Panc1 (cell line): ENCODE measurements at regions not wholly inside any gene's neighbourhood (a gene's known extent, or its start where the extent isn't known, plus 50 kb on each side); places are given as distances from the start of the nearest gene placed in this dataset.

Experiments used
- POLR2AphosphoS5 ChIP-seq: IDR thresholded peaks from 2 replicates; pipeline ENCODE4 v1.6.1; 2012; ENCODE audit warnings: mild to moderate bottlenecking, low read depth, low read length, moderate library complexity
- REST ChIP-seq, 2 experiments: IDR thresholded peaks; 2 replicates each; pipeline ENCODE4 v1.6.1; 2011 to 2012; ENCODE audit warnings: low read depth in 2 of 2, control low read depth in 1 of 2, low read length in 1 of 2, mild to moderate bottlenecking in 1 of 2, moderate library complexity in 1 of 2; ENCODE audit not compliant: insufficient read depth in 1 of 2
- TCF7L2 ChIP-seq: IDR thresholded peaks from 2 replicates; pipeline ENCODE4 v1.6.1; 2011; ENCODE audit warnings: mild to moderate bottlenecking, low read depth, low read length, inconsistent platforms
- TF ChIP-seq, protein P1 (sequence below): fragments of 450-650 bp; IDR thresholded peaks from 2 replicates; pipeline ENCODE4 v1.5.1; 2017; ENCODE audit warnings: mild to moderate bottlenecking

DNA sequence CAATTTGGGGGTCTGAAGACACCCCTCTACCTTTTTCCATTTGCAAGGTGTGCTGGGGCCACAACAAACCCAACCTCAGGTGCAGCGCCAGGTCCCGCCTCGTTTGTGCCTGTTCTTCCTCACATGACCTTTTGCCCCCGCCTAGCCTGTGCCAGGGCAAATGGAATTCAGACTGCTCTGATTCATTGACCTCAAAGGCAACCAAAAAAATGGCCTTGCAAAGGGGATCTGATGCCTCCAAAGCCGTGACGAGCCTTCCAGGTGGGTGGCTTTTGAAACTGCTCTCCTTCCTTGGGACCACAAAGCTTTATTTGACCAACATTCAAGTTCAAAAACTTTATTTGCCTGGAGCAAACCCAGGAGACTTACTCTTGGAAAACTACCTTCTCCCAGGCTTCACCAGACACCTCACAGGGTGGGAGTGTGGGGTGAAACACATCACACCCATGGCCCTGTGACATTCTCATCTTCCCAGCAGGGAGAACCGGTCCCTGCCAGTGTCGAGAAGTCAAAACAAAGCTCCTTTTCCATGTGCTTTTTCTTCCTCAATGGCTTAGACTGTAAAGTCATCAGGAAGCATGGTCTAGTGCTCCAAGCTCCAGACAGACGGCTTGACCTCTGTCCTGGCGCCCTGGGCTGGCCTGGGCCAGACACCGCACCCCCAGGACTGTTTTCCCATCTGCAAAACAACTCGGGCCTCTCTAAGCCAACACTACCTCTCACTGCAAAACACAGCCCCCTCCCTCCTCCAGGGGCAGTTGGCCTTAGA lies 103.9 kb upstream of the HES1 start:
- TF ChIP-seq, protein P1, sequence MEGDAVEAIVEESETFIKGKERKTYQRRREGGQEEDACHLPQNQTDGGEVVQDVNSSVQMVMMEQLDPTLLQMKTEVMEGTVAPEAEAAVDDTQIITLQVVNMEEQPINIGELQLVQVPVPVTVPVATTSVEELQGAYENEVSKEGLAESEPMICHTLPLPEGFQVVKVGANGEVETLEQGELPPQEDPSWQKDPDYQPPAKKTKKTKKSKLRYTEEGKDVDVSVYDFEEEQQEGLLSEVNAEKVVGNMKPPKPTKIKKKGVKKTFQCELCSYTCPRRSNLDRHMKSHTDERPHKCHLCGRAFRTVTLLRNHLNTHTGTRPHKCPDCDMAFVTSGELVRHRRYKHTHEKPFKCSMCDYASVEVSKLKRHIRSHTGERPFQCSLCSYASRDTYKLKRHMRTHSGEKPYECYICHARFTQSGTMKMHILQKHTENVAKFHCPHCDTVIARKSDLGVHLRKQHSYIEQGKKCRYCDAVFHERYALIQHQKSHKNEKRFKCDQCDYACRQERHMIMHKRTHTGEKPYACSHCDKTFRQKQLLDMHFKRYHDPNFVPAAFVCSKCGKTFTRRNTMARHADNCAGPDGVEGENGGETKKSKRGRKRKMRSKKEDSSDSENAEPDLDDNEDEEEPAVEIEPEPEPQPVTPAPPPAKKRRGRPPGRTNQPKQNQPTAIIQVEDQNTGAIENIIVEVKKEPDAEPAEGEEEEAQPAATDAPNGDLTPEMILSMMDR: no peak
- no peak for TF ChIP-seq TCF7L2
- no peak for TF ChIP-seq REST (IDR thresholded peaks at IDR 0.05; ENCODE audit: insufficient read depth in 1 of 2, low read depth in 2 of 2, low read length in 1 of 2)
- TF ChIP-seq POLR2AphosphoS5: no peak
